ENCODE measurements at regions not wholly inside any gene's neighbourhood (a gene's known extent, or its start where the extent isn't known, plus 50 kb on each side); places are given as distances from the start of the nearest gene placed in this dataset.

GRCh38 chr11:19344661-19345518 lies 104.1 kb upstream of the E2F8 start:
- TF ChIP-seq CTCF (IDR thresholded peaks at IDR 0.05; ENCODE audit: extremely low read depth, insufficient read depth, missing control alignments) = no peak
- peak; percentile 76 for DNase-seq (ENCODE audit: low spot score)
- in situ Hi-C loops (cut with MboI; ENCODE audit: low pct_unique_long_range_greater_than_20kb, low sequenced_read_pairs, unreplicated experiment) = no loop called here

GRCh38 chr11:19342036-19342435 lies 101.3 kb upstream of the E2F8 start:
- no peak for DNase-seq (ENCODE audit: low spot score)
- in situ Hi-C loops (cut with MboI; ENCODE audit: low pct_unique_long_range_greater_than_20kb, low sequenced_read_pairs, unreplicated experiment) = no loop called here
- TF ChIP-seq CTCF (IDR thresholded peaks at IDR 0.05; ENCODE audit: extremely low read depth, insufficient read depth, missing control alignments) = no peak

GRCh38 chr11:19338375-19338774 lies 97.6 kb upstream of the E2F8 start:
- no peak for TF ChIP-seq CTCF (IDR thresholded peaks at IDR 0.05; ENCODE audit: extremely low read depth, insufficient read depth, missing control alignments)
- in situ Hi-C loops (cut with MboI; ENCODE audit: low pct_unique_long_range_greater_than_20kb, low sequenced_read_pairs, unreplicated experiment) = no loop called here
- no peak for DNase-seq (ENCODE audit: low spot score)

GRCh38 chr11:19337779-19338178 lies 97.0 kb upstream of the E2F8 start:
- no peak for TF ChIP-seq CTCF (IDR thresholded peaks at IDR 0.05; ENCODE audit: extremely low read depth, insufficient read depth, missing control alignments)
- no peak for DNase-seq (ENCODE audit: low spot score)
- in situ Hi-C loops (cut with MboI; ENCODE audit: low pct_unique_long_range_greater_than_20kb, low sequenced_read_pairs, unreplicated experiment) = no loop called here

GRCh38 chr11:19336331-19336730 lies 95.6 kb upstream of the E2F8 start:
- no peak for TF ChIP-seq CTCF (IDR thresholded peaks at IDR 0.05; ENCODE audit: extremely low read depth, insufficient read depth, missing control alignments)
- no peak for DNase-seq (ENCODE audit: low spot score)
- in situ Hi-C loops (cut with MboI; ENCODE audit: low pct_unique_long_range_greater_than_20kb, low sequenced_read_pairs, unreplicated experiment) = no loop called here

GRCh38 chr11:19332476-19332875 lies 91.7 kb upstream of the E2F8 start:
- DNase-seq (ENCODE audit: low spot score) = peak; percentile 55
- in situ Hi-C loops (cut with MboI; ENCODE audit: low pct_unique_long_range_greater_than_20kb, low sequenced_read_pairs, unreplicated experiment) = no loop called here
- no peak for TF ChIP-seq CTCF (IDR thresholded peaks at IDR 0.05; ENCODE audit: extremely low read depth, insufficient read depth, missing control alignments)
